ENCODE measurements at regions not wholly inside any gene's neighbourhood (a gene's known extent, or its start where the extent isn't known, plus 50 kb on each side); places are given as distances from the start of the nearest gene placed in this dataset.

GRCh38 chr11:79570104-79570503 lies 129.3 kb upstream of the TENM4 start:
- Histone ChIP-seq H3K4me1 (no peaks in the 10 kb centered on the region), H3K27ac (no peak overlapping the region), H3K4me3 (no peak overlapping the region), H3K36me3 (no peaks in the 10 kb centered on the region), H3K27me3 (ENCODE audit: low read depth) (no peaks in the 10 kb centered on the region), H3K9me3 (peaks cover 6% of the 10 kb centered on the region)
- DNase-seq (no peak), ATAC-seq (no peak)
- intact Hi-C loops (cut with DNase I): no loop called here
- TF ChIP-seq CTCF (IDR thresholded peaks at IDR 0.05): no peak

DNA sequence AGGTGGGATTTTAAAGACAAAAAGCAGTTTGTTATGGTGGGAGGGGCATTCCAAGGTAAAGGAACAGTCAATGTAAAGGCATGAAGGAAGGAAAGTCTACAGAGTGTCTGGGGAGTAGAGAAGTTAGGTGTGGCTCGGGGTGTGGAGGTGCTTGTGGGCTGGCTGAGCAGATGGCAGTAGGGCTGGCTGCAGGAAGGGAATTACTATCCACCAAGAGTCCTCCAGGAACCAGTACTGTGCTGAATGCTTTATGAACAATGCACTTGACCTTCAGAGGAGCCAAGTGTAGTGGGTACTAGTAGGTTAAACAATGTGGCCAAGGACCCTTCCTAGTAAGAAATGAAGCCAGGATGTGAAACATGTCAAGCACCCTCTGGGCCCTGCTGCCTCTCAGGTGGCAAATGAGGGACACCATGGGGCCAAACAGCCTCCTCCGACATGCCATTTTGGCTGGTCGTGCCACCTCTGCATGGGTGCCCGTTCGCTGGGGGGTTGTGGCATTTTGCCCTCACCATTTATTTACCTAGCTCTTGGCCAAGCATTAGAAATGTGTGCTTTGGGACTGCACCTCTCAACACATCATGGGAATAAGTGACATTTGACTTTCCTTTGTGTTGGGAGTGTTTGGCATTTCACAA lies 123.6 kb upstream of the TENM4 start:
- DNase-seq: peak; percentile 88
- Histone ChIP-seq H3K4me1 (no peaks in the 10 kb centered on the region), H3K9me3 (peaks cover 2% of the 10 kb centered on the region), H3K27me3 (ENCODE audit: low read depth) (no peaks in the 10 kb centered on the region), H3K36me3 (no peaks in the 10 kb centered on the region), H3K27ac (no peak overlapping the region), H3K4me3 (no peak overlapping the region)
- ATAC-seq: peak; percentile 90 to 96
- intact Hi-C loops (cut with DNase I): no loop called here
- TF ChIP-seq CTCF (IDR thresholded peaks at IDR 0.05): no peak

DNA sequence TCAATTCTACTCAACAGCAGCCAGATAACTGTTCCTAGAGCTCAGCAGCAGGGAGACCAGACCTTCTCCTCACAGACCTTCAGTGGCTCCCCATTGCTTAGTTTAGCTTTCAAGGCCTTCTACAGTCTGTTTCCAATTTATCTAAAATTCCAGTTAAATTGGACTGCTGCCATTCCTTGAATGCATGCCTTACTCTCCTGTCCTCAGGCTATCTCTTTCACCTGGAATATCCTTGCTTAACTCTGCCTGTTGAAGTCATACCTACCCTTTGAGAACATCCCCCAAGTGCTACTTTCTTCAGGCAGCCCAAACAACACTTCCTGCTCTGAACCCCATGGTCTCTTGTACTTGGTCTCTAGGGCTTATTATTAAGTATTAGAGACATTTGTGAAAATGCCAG lies 120.7 kb upstream of the TENM4 start:
- intact Hi-C loops (cut with DNase I): no loop called here
- H3K27ac ChIP-seq: no peak overlapping the region
- no peaks in the 10 kb centered on the region for H3K27me3 ChIP-seq (ENCODE audit: low read depth)
- H3K9me3 ChIP-seq: no peaks in the 10 kb centered on the region
- ATAC-seq (no peak), DNase-seq (no peak)
- no peak overlapping the region for H3K4me3 ChIP-seq
- TF ChIP-seq CTCF (IDR thresholded peaks at IDR 0.05): no peak
- H3K36me3 ChIP-seq: no peaks in the 10 kb centered on the region
- H3K4me1 ChIP-seq: no peaks in the 10 kb centered on the region

GRCh38 chr11:79550809-79551208 lies 110.0 kb upstream of the TENM4 start:
- Histone ChIP-seq H3K4me1 (no peaks in the 10 kb centered on the region), H3K4me3 (no peak overlapping the region), H3K9me3 (no peaks in the 10 kb centered on the region), H3K36me3 (no peaks in the 10 kb centered on the region), H3K27ac (no peak overlapping the region), H3K27me3 (ENCODE audit: low read depth) (no peaks in the 10 kb centered on the region)
- ATAC-seq: no peak
- no peak for TF ChIP-seq CTCF (IDR thresholded peaks at IDR 0.05)
- intact Hi-C loops (cut with DNase I): no loop called here
- DNase-seq: no peak

GRCh38 chr11:79547256-79547655 lies 106.4 kb upstream of the TENM4 start:
- TF ChIP-seq CTCF (IDR thresholded peaks at IDR 0.05): no peak
- Histone ChIP-seq H3K27me3 (ENCODE audit: low read depth) (no peaks in the 10 kb centered on the region), H3K4me1 (no peaks in the 10 kb centered on the region), H3K27ac (no peak overlapping the region), H3K9me3 (no peaks in the 10 kb centered on the region), H3K4me3 (no peak overlapping the region), H3K36me3 (no peaks in the 10 kb centered on the region)
- ATAC-seq: no peak
- no peak for DNase-seq
- intact Hi-C loops (cut with DNase I): no loop called here

Data from lower lobe of right lung (tissue), 2 donors.